Middle frontal gyrus (tissue), 1 donor: ENCODE measurements at regions not wholly inside any gene's neighbourhood (a gene's known extent, or its start where the extent isn't known, plus 50 kb on each side); places are given as distances from the start of the nearest gene placed in this dataset.

Experiments used
- DNase-seq: peaks from one replicate; pipeline ENCODE4 v3.0.0-alpha.2; 2015; ENCODE audit warnings: low spot score; ENCODE audit errors: extremely low spot score

GRCh38 chr12:24099576-24099975 lies 150.1 kb upstream of the SOX5 start:
- DNase-seq, result no peak

- no peak for DNase-seq
Measured at GRCh38 chr12:24095245-24095644, 145.8 kb upstream of the SOX5 start.

- no peak for DNase-seq
Measured at GRCh38 chr12:24089510-24089890, 140.0 kb upstream of the SOX5 start.

GRCh38 chr12:24088751-24089509 lies 139.5 kb upstream of the SOX5 start:
- no peak for DNase-seq

- no peak for DNase-seq
Measured at GRCh38 chr12:24087294-24087693, 137.8 kb upstream of the SOX5 start.

GRCh38 chr12:24084800-24085199 lies 135.3 kb upstream of the SOX5 start:
- no peak for DNase-seq

- no peak for DNase-seq
Measured at GRCh38 chr12:24083838-24084237, 134.4 kb upstream of the SOX5 start.

- DNase-seq, result no peak
Measured at GRCh38 chr12:24081606-24082005, 132.1 kb upstream of the SOX5 start.

GRCh38 chr12:24081092-24081529 lies 131.6 kb upstream of the SOX5 start:
- no peak for DNase-seq

- no peak for DNase-seq
Measured at GRCh38 chr12:24080465-24080864, 131.0 kb upstream of the SOX5 start.

GRCh38 chr12:24079083-24079482 lies 129.6 kb upstream of the SOX5 start:
- DNase-seq, result no peak

GRCh38 chr12:24078318-24078765 lies 128.9 kb upstream of the SOX5 start:
- DNase-seq, result no peak

GRCh38 chr12:24077161-24077560 lies 127.7 kb upstream of the SOX5 start:
- DNase-seq, result no peak

- no peak for DNase-seq
Measured at GRCh38 chr12:24075650-24076049, 126.2 kb upstream of the SOX5 start.

- no peak for DNase-seq
Measured at GRCh38 chr12:24073170-24073810, 123.8 kb upstream of the SOX5 start.

GRCh38 chr12:24072302-24072701 lies 122.8 kb upstream of the SOX5 start:
- DNase-seq, result no peak

GRCh38 chr12:24071842-24072241 lies 122.4 kb upstream of the SOX5 start:
- no peak for DNase-seq

- no peak for DNase-seq
Measured at GRCh38 chr12:24069532-24070395, 120.3 kb upstream of the SOX5 start.

GRCh38 chr12:24066865-24067264 lies 117.4 kb upstream of the SOX5 start:
- no peak for DNase-seq

- DNase-seq, result no peak
Measured at GRCh38 chr12:24066097-24066496, 116.6 kb upstream of the SOX5 start.

GRCh38 chr12:24062642-24063245 lies 113.3 kb upstream of the SOX5 start:
- no peak for DNase-seq

GRCh38 chr12:24060089-24060488 lies 110.6 kb upstream of the SOX5 start:
- no peak for DNase-seq
